ENCODE measurements at regions not wholly inside any gene's neighbourhood (a gene's known extent, or its start where the extent isn't known, plus 50 kb on each side); places are given as distances from the start of the nearest gene placed in this dataset.

- no peak for TF ChIP-seq POLR2AphosphoS5 (IDR thresholded peaks at IDR 0.05; ENCODE audit: borderline replicate concordance, low read depth, low read length)
- TF ChIP-seq EZH2 (IDR thresholded peaks at IDR 0.05): no peak
- no peak for TF ChIP-seq FOXP2 (optimal IDR thresholded peaks at IDR 0.05; ENCODE audit: control extremely low read depth, extremely low read length, insufficient read depth)
Measured at GRCh38 chr10:109487691-109488090, 435.6 kb downstream of the XPNPEP1 start.

Measured in SK-N-MC (cell line).